ENCODE measurements at regions not wholly inside any gene's neighbourhood (a gene's known extent, or its start where the extent isn't known, plus 50 kb on each side); places are given as distances from the start of the nearest gene placed in this dataset.
A peak's percentile ranks its signal among the peaks of the same experiment; 100 is the strongest.

DNA sequence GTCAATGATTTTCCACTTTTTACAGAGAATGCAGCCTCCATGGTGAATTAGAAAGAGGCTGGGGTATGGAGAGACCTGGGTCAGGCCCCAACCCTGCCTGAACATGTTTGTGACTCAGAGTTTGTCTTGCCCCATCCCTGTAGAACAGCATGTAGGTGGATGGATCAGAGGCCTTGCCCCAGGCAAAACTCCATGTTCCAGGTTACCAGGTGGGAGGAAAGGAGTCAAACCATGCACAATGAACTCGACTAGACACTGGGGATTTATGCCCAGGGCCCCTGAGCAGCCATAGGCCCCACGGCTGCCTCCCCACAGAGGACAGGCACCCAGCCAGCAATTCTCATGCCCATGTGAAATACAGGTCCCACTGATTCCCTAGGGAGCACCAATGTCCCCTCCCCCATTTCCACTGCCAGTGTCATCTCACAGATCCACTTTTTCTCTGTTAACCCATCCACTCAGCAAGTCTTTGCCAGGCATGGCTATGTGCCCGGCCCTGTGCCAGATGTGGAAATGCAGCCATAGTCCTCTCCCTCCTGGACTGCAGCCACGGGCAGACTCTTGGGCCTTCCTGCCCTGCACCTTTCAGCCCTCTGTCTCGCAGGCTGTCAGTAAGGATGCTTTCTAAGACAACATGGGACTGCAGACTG is 737.8 kb upstream of the HS6ST1 start:
- H3K27ac ChIP-seq, result no peak overlapping the region
- no peak overlapping the region for H3K4me3 ChIP-seq (ENCODE audit: low read depth, low read length)
- TF ChIP-seq, protein P1, sequence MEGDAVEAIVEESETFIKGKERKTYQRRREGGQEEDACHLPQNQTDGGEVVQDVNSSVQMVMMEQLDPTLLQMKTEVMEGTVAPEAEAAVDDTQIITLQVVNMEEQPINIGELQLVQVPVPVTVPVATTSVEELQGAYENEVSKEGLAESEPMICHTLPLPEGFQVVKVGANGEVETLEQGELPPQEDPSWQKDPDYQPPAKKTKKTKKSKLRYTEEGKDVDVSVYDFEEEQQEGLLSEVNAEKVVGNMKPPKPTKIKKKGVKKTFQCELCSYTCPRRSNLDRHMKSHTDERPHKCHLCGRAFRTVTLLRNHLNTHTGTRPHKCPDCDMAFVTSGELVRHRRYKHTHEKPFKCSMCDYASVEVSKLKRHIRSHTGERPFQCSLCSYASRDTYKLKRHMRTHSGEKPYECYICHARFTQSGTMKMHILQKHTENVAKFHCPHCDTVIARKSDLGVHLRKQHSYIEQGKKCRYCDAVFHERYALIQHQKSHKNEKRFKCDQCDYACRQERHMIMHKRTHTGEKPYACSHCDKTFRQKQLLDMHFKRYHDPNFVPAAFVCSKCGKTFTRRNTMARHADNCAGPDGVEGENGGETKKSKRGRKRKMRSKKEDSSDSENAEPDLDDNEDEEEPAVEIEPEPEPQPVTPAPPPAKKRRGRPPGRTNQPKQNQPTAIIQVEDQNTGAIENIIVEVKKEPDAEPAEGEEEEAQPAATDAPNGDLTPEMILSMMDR (IDR thresholded peaks at IDR 0.05; ENCODE audit: low read depth, low read length, missing control alignments), result no peak
- in situ Hi-C loops (cut with HindIII; ENCODE audit: low pct_ligation_motif_present, low sequenced_read_pairs), result no loop called here
- H3K27me3 ChIP-seq (replicated peaks), result no peaks in the 10 kb centered on the region
- DNase-seq, result no peak
- no peaks in the 10 kb centered on the region for H3K36me3 ChIP-seq (replicated peaks)

DNA sequence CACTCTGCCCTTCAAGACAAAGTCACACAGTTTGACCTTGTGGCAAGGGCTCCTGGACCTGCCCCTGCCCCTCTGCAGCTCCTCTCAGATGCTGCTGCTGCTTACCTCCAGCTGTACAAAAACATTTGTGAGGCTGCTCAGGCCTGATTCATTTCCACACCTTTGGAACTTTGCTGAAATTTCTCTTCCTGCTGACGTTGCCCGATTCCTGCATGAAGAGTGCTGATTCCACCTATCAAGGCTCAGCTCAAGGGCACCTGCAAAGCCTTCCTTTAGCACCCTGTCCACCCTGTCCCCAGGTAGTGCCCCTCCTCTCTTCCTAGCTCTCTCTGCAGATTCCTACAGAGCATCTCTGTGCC is 738.3 kb upstream of the HS6ST1 start:
- no peaks in the 10 kb centered on the region for H3K36me3 ChIP-seq (replicated peaks)
- H3K4me3 ChIP-seq (ENCODE audit: low read depth, low read length), result no peak overlapping the region
- DNase-seq, result no peak
- in situ Hi-C loops (cut with HindIII; ENCODE audit: low pct_ligation_motif_present, low sequenced_read_pairs), result no loop called here
- H3K27ac ChIP-seq, result no peak overlapping the region
- H3K27me3 ChIP-seq (replicated peaks), result no peaks in the 10 kb centered on the region
- TF ChIP-seq, protein P1 (IDR thresholded peaks at IDR 0.05; ENCODE audit: low read depth, low read length, missing control alignments), result no peak

DNA sequence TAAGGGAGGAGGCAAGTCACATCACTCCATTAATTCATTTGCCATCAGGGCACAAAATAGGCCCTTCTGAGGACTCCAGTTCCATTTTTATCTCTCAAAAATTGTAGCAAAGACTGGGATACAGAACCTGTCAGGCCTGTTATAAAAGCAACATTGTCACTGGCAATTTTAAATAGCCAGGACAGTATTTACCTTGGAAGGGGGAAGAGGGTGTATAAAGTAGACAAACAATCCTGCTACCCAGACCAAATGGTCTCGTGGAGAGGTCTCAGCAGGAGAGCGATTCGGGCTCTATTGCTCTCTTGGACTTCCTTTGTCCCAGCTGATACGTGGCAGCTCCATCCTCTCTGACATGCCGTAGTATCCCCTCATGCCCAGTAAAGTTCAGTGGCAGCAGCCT is 740.3 kb upstream of the HS6ST1 start:
- no peaks in the 10 kb centered on the region for H3K27me3 ChIP-seq (replicated peaks)
- TF ChIP-seq, protein P1 (IDR thresholded peaks at IDR 0.05; ENCODE audit: low read depth, low read length, missing control alignments), result no peak
- DNase-seq, result no peak
- H3K36me3 ChIP-seq (replicated peaks), result no peaks in the 10 kb centered on the region
- H3K27ac ChIP-seq, result no peak overlapping the region
- H3K4me3 ChIP-seq (ENCODE audit: low read depth, low read length), result no peak overlapping the region
- in situ Hi-C loops (cut with HindIII; ENCODE audit: low pct_ligation_motif_present, low sequenced_read_pairs), result no loop called here

DNA sequence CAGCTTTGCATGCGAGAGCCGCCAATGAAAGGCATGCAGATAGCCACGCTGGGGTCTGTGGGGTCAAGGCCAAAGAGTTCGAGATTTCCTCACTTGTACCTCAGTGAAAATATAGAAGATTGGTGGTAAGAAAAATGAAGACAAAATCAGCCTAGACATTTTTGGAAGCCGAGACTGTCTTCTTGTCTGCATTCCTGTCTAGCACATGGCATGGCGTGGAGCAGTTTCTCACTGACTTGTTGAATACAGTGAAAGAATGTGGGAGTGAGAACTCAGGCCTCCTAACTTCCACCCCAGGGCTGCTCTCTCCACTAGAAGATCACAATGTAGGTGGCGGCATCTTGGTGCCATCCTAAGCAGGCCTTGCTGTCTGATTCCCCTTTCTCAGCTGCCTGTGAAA is 740.8 kb upstream of the HS6ST1 start:
- H3K27me3 ChIP-seq (replicated peaks), result no peaks in the 10 kb centered on the region
- no peak overlapping the region for H3K27ac ChIP-seq
- no peak overlapping the region for H3K4me3 ChIP-seq (ENCODE audit: low read depth, low read length)
- TF ChIP-seq, protein P1 (IDR thresholded peaks at IDR 0.05; ENCODE audit: low read depth, low read length, missing control alignments), result no peak
- in situ Hi-C loops (cut with HindIII; ENCODE audit: low pct_ligation_motif_present, low sequenced_read_pairs), result no loop called here
- no peak for DNase-seq
- no peaks in the 10 kb centered on the region for H3K36me3 ChIP-seq (replicated peaks)

DNA sequence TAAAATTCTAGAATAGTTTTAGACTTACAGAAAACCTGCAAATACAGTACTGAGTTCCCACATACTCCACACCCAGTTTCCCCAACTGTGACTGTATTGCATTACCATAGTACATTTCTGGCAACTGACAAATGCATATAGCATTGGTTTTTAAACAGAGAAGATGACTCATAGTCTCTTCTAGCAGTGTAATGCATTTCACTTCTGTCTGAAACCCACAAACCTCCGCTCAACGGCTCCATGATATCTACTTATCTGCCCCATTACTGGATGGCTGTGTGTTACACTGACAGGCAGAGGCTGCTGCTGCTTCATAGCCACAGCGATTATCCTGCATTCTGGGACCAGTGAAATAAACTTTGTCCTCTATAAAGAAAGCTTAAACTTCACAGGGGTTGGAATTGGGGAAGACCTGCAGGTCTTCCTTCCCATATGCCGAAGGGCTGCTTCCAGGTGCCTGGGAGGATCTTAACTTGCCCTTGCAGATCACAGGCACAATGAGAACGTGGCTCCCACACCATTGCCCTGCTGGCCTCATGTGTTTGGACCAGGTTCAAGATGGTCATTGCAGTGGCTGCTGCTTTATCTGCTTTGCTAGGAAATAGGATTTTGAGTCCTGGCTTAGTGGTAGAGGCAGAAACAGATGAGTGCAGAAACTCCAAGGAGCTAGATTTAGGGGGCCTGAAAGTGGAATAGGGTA is 742.6 kb upstream of the HS6ST1 start:
- no peaks in the 10 kb centered on the region for H3K27me3 ChIP-seq (replicated peaks)
- H3K4me3 ChIP-seq (ENCODE audit: low read depth, low read length), result no peak overlapping the region
- in situ Hi-C loops (cut with HindIII; ENCODE audit: low pct_ligation_motif_present, low sequenced_read_pairs), result no loop called here
- DNase-seq, result peak; percentile 36
- no peak overlapping the region for H3K27ac ChIP-seq
- H3K36me3 ChIP-seq (replicated peaks), result no peaks in the 10 kb centered on the region
- TF ChIP-seq, protein P1 (IDR thresholded peaks at IDR 0.05; ENCODE audit: low read depth, low read length, missing control alignments), result no peak

DNA sequence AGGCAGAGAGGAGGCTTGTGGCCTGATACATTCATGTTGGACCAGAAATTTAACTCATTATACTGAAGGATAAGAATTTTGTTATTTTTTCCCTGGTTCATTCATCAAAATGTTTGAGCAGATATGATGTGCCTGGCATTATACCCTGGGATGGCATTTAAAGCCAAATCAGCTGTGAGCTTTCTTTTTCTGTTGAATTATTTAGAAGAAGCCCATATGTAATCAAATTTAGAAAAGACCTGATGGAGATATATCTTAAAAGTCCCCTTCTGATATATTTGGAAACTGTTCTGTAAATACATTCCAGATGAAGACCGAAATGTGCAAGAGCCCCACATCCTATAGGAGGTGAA is 743.1 kb upstream of the HS6ST1 start:
- TF ChIP-seq, protein P1 (IDR thresholded peaks at IDR 0.05; ENCODE audit: low read depth, low read length, missing control alignments), result no peak
- H3K27me3 ChIP-seq (replicated peaks), result no peaks in the 10 kb centered on the region
- in situ Hi-C loops (cut with HindIII; ENCODE audit: low pct_ligation_motif_present, low sequenced_read_pairs), result no loop called here
- no peak for DNase-seq
- no peak overlapping the region for H3K27ac ChIP-seq
- no peak overlapping the region for H3K4me3 ChIP-seq (ENCODE audit: low read depth, low read length)
- no peaks in the 10 kb centered on the region for H3K36me3 ChIP-seq (replicated peaks)

Measured in brain microvascular endothelial cell (primary cell).